Endodermal cell (in vitro differentiated cells): ENCODE measurements at regions not wholly inside any gene's neighbourhood (a gene's known extent, or its start where the extent isn't known, plus 50 kb on each side); places are given as distances from the start of the nearest gene placed in this dataset.

Experiments used
- DNase-seq: peaks from one replicate; pipeline ENCODE4 v3.0.0-alpha.2; 2017
- H3K27ac ChIP-seq: 2 replicates; pipeline ENCODE4 v1.5.1; 2013; ENCODE audit warnings: mild to moderate bottlenecking, low read depth, low read length, moderate library complexity
- H3K27me3 ChIP-seq: 2 replicates; pipeline ENCODE4 v1.6.1; 2013; ENCODE audit warnings: mild to moderate bottlenecking, low read length, moderate library complexity; ENCODE audit not compliant: insufficient read depth, control insufficient read depth, poor library complexity, severe bottlenecking
- H3K36me3 ChIP-seq: 2 replicates; pipeline ENCODE4 v1.7.0; 2013; ENCODE audit warnings: mild to moderate bottlenecking, low read length, moderate library complexity; ENCODE audit not compliant: control insufficient read depth, insufficient read depth
- H3K4me1 ChIP-seq: one replicate; pipeline ENCODE4 v1.7.0; 2013; ENCODE audit warnings: low read length; ENCODE audit not compliant: control insufficient read depth, insufficient read depth
- H3K4me3 ChIP-seq: 2 replicates; pipeline ENCODE4 v1.5.1; 2013; ENCODE audit warnings: mild to moderate bottlenecking, low read length, moderate library complexity
- H3K9ac ChIP-seq: 2 replicates; pipeline ENCODE4 v1.6.1; 2013; ENCODE audit warnings: mild to moderate bottlenecking, low read length, moderate library complexity; ENCODE audit not compliant: poor library complexity, severe bottlenecking; ENCODE audit errors: extremely low read depth
- H3K9me3 ChIP-seq: 2 replicates; pipeline ENCODE4 v1.6.1; 2013; ENCODE audit warnings: mild to moderate bottlenecking, low read length, moderate library complexity; ENCODE audit not compliant: control insufficient read depth
- H3K27ac Mint-ChIP-seq: 2 replicates; pipeline ENCODE4 v1.8.0; 2020; ENCODE audit warnings: mixed read lengths
- H3K27me3 Mint-ChIP-seq: 2 replicates; pipeline ENCODE4 v1.8.0; 2021; ENCODE audit warnings: mild to moderate bottlenecking, mixed read lengths; ENCODE audit not compliant: insufficient read depth
- H3K36me3 Mint-ChIP-seq: 2 replicates; pipeline ENCODE4 v1.8.0; 2020; ENCODE audit warnings: low read depth, mixed read lengths
- H3K4me1 Mint-ChIP-seq: 2 replicates; pipeline ENCODE4 v1.8.0; 2020; ENCODE audit warnings: mixed read lengths
- H3K4me3 Mint-ChIP-seq: 2 replicates; pipeline ENCODE4 v1.8.0; 2020; ENCODE audit warnings: mild to moderate bottlenecking, moderate library complexity, mixed read lengths
- H3K9me3 Mint-ChIP-seq: 2 replicates; pipeline ENCODE4 v1.8.0; 2020; ENCODE audit warnings: mild to moderate bottlenecking, mixed read lengths
- CTCF ChIP-seq: fragments of 200-600 bp; sonication (generic); conservative IDR thresholded peaks from 2 replicates; pipeline ENCODE4 v1.5.0; 2021; ENCODE audit warnings: antibody characterized with exemption, mild to moderate bottlenecking
- WGBS, 2 experiments: methylation state at CpG; one replicate each; pipeline versions ENCODE4 v1.1.5 to v1.1.7; 2013; ENCODE audit warnings: missing lambda C conversion rate in 2 of 2, mixed read lengths in 1 of 2; ENCODE audit not compliant: insufficient coverage in 1 of 2, insufficient read length in 1 of 2; 5-methylcytosine and 5-hydroxymethylcytosine counted together

- Mint-ChIP-seq H3K4me3 (no peak overlapping the region), H3K9me3 (peaks cover 97% of the 10 kb centered on the region), H3K4me1 (no peaks in the 10 kb centered on the region), H3K27ac (no peak overlapping the region), H3K27me3 (no peaks in the 10 kb centered on the region), H3K36me3 (peaks cover 5% of the 10 kb centered on the region)
- H3K36me3 ChIP-seq: no peaks in the 10 kb centered on the region
- H3K4me3 ChIP-seq: no peak overlapping the region
- no peak overlapping the region for H3K27ac ChIP-seq
- 61% methylated on average over 7 of the region's 7 CpGs; no CpG with 5 or more reads in 1 of the 2 experiments for WGBS, 2 experiments
- H3K27me3 ChIP-seq: no peaks in the 10 kb centered on the region
- TF ChIP-seq CTCF: no peak
- H3K4me1 ChIP-seq: no peaks in the 10 kb centered on the region
- H3K9ac ChIP-seq: no peak overlapping the region
- H3K9me3 ChIP-seq: peaks cover 81% of the 10 kb centered on the region
- DNase-seq: no peak
These were observed 523.1 kb upstream of the DPP6 start for GRCh38 chr7:153529100-153529499.

- H3K27ac ChIP-seq: no peak overlapping the region
- H3K4me1 ChIP-seq: no peaks in the 10 kb centered on the region
- H3K27me3 ChIP-seq: no peaks in the 10 kb centered on the region
- H3K4me3 ChIP-seq: no peak overlapping the region
- no peak for DNase-seq
- 81 to 86% methylated on average over 10 to 12 of the region's 12 CpGs for WGBS, 2 experiments
- H3K9ac ChIP-seq: no peak overlapping the region
- Mint-ChIP-seq H3K27me3 (no peaks in the 10 kb centered on the region), H3K36me3 (peaks cover 5% of the 10 kb centered on the region), H3K9me3 (peaks cover 97% of the 10 kb centered on the region), H3K4me3 (no peak overlapping the region), H3K4me1 (no peaks in the 10 kb centered on the region), H3K27ac (no peak overlapping the region)
- TF ChIP-seq CTCF: no peak
- H3K36me3 ChIP-seq: no peaks in the 10 kb centered on the region
- peaks cover 81% of the 10 kb centered on the region for H3K9me3 ChIP-seq
These were observed 522.5 kb upstream of the DPP6 start for GRCh38 chr7:153529651-153530165.

- Mint-ChIP-seq H3K27me3 (no peaks in the 10 kb centered on the region), H3K27ac (no peak overlapping the region), H3K36me3 (peaks cover 5% of the 10 kb centered on the region), H3K4me1 (no peaks in the 10 kb centered on the region), H3K9me3 (peaks cover 97% of the 10 kb centered on the region), H3K4me3 (no peak overlapping the region)
- Histone ChIP-seq H3K9me3 (peaks cover 81% of the 10 kb centered on the region), H3K4me3 (no peak overlapping the region), H3K4me1 (no peaks in the 10 kb centered on the region), H3K27ac (no peak overlapping the region), H3K36me3 (no peaks in the 10 kb centered on the region), H3K27me3 (no peaks in the 10 kb centered on the region), H3K9ac (no peak overlapping the region)
- TF ChIP-seq CTCF: no peak
- WGBS, 2 experiments: 86 to 89% methylated on average over 3 to 9 of the region's 9 CpGs
- no peak for DNase-seq
These were observed 521.8 kb upstream of the DPP6 start for GRCh38 chr7:153530441-153530840.
